Naive thymus-derived CD8-positive, alpha-beta T cell (primary cell): ENCODE measurements at regions not wholly inside any gene's neighbourhood (a gene's known extent, or its start where the extent isn't known, plus 50 kb on each side); places are given as distances from the start of the nearest gene placed in this dataset.

Experiments
- ATAC-seq, 2 donors: fragments of 150-1000 bp; cut with Tn5 transposase in 1 of 2; sonication (Bioruptor Pico), chemical (Tn5 transposase) in 1 of 2; 1 replicate in 1 of 2; 2 replicates in 1 of 2; pipeline ENCODE4 v1.10.0; 2021; ENCODE audit warnings: mild to moderate bottlenecking in 2 of 2, moderate library complexity in 2 of 2
- POLR2A ChIA-PET: fragments of 350-600 bp; sonication (Branson Sonifier 250); formaldehyde crosslinking; loops from one replicate; lab custom pipeline; 2021; ENCODE audit warnings: antibody characterized with exemption; lab: Charles Lee
- DNase-seq, 10 donors: peaks; one replicate each; pipeline versions ENCODE4 v3.0.0 to v3.0.0-alpha.2; 2020 to 2022
- H3K27ac Mint-ChIP-seq, 10 donors: one replicate each; pipeline ENCODE4 v1.8.0; 2020 to 2022; ENCODE audit warnings: mild to moderate bottlenecking in 10 of 10, mixed read lengths in 10 of 10, moderate library complexity in 4 of 10, inconsistent platforms in 1 of 10
- H3K27me3 Mint-ChIP-seq, 5 donors: one replicate each; pipeline ENCODE4 v1.8.0; 2021 to 2022; ENCODE audit warnings: mixed read lengths in 5 of 5
- H3K36me3 Mint-ChIP-seq, 3 donors: one replicate each; pipeline ENCODE4 v1.8.0; 2020 to 2022; ENCODE audit warnings: mixed read lengths in 3 of 3, mild to moderate bottlenecking in 2 of 3, inconsistent platforms in 1 of 3
- H3K4me1 Mint-ChIP-seq, 4 donors: one replicate each; pipeline ENCODE4 v1.8.0; 2021 to 2022; ENCODE audit warnings: mixed read lengths in 4 of 4
- H3K4me3 Mint-ChIP-seq, 10 donors: one replicate each; pipeline ENCODE4 v1.8.0; 2020 to 2022; ENCODE audit warnings: mild to moderate bottlenecking in 10 of 10, mixed read lengths in 10 of 10, moderate library complexity in 6 of 10, inconsistent platforms in 1 of 10
- H3K9me3 Mint-ChIP-seq, 9 donors: one replicate each; pipeline ENCODE4 v1.8.0; 2020 to 2022; ENCODE audit warnings: mixed read lengths in 9 of 9, mild to moderate bottlenecking in 3 of 9, inconsistent platforms in 1 of 9, moderate library complexity in 1 of 9

GRCh38 chr16:81165411-81166097, 69.4 kb upstream of the GCSH start:
- peak in 1 of 10 donors; percentile 64 for DNase-seq
- no peak for ATAC-seq
- POLR2A ChIA-PET = no interaction called here
- H3K27me3 Mint-ChIP-seq = peaks cover 0 to 13% (median 3%) of the 10 kb centered on the region in 5 donors
- no peak overlapping the region for H3K27ac Mint-ChIP-seq
- no peaks in the 10 kb centered on the region for H3K36me3 Mint-ChIP-seq
- no peaks in the 10 kb centered on the region for H3K9me3 Mint-ChIP-seq
- H3K4me3 Mint-ChIP-seq = no peak overlapping the region
- H3K4me1 Mint-ChIP-seq = no peaks in the 10 kb centered on the region

GRCh38 chr16:81164958-81165357, 68.8 kb upstream of the GCSH start:
- H3K36me3 Mint-ChIP-seq = no peaks in the 10 kb centered on the region
- ATAC-seq = no peak
- POLR2A ChIA-PET = no interaction called here
- no peaks in the 10 kb centered on the region for H3K4me1 Mint-ChIP-seq
- H3K27ac Mint-ChIP-seq = no peak overlapping the region
- no peak overlapping the region for H3K4me3 Mint-ChIP-seq
- no peak for DNase-seq
- peaks cover 0 to 13% (median 3%) of the 10 kb centered on the region in 5 donors for H3K27me3 Mint-ChIP-seq
- no peaks in the 10 kb centered on the region for H3K9me3 Mint-ChIP-seq

GRCh38 chr16:81164481-81164880, 68.3 kb upstream of the GCSH start:
- H3K9me3 Mint-ChIP-seq = no peaks in the 10 kb centered on the region
- no peaks in the 10 kb centered on the region for H3K36me3 Mint-ChIP-seq
- no peak overlapping the region for H3K4me3 Mint-ChIP-seq
- no peaks in the 10 kb centered on the region for H3K4me1 Mint-ChIP-seq
- POLR2A ChIA-PET = no interaction called here
- peak overlapping the region in 1 of 10 donors; percentile 60 for H3K27ac Mint-ChIP-seq
- peaks cover 0 to 13% (median 3%) of the 10 kb centered on the region in 5 donors for H3K27me3 Mint-ChIP-seq
- DNase-seq (peak in 1 of 10 donors; percentile 35), ATAC-seq (no peak)

GRCh38 chr16:81163671-81164070, 67.5 kb upstream of the GCSH start:
- no peaks in the 10 kb centered on the region for H3K9me3 Mint-ChIP-seq
- ATAC-seq = no peak
- H3K36me3 Mint-ChIP-seq = no peaks in the 10 kb centered on the region
- POLR2A ChIA-PET = no interaction called here
- H3K27ac Mint-ChIP-seq = no peak overlapping the region
- H3K4me1 Mint-ChIP-seq = no peaks in the 10 kb centered on the region
- peaks cover 0 to 9% (median 3%) of the 10 kb centered on the region in 5 donors for H3K27me3 Mint-ChIP-seq
- no peak overlapping the region for H3K4me3 Mint-ChIP-seq
- no peak for DNase-seq

GRCh38 chr16:81158964-81159363, 62.8 kb upstream of the GCSH start:
- Mint-ChIP-seq H3K27ac (no peak overlapping the region), H3K9me3 (no peaks in the 10 kb centered on the region), H3K27me3 (peaks cover 0 to 5% (median 2%) of the 10 kb centered on the region in 5 donors)

GRCh38 chr16:81155769-81156168, 59.6 kb upstream of the GCSH start:
- ATAC-seq = no peak
- POLR2A ChIA-PET = no interaction called here
- no peak for DNase-seq
- Mint-ChIP-seq H3K9me3 (no peaks in the 10 kb centered on the region), H3K4me3 (no peak overlapping the region), H3K36me3 (no peaks in the 10 kb centered on the region), H3K27ac (no peak overlapping the region), H3K27me3 (peaks cover 0 to 5% (median 2%) of the 10 kb centered on the region in 5 donors), H3K4me1 (no peaks in the 10 kb centered on the region)

More at GRCh38 chr16:81158964-81159363, 62.8 kb upstream of the GCSH start:
- DNase-seq (peak in 1 of 10 donors; percentile 19), ATAC-seq (no peak)
- no peaks in the 10 kb centered on the region for H3K36me3 Mint-ChIP-seq
- POLR2A ChIA-PET = no interaction called here
- H3K4me3 Mint-ChIP-seq = no peak overlapping the region
- H3K4me1 Mint-ChIP-seq = no peaks in the 10 kb centered on the region

GRCh38 chr16:81151648-81152310, 55.6 kb upstream of the GCSH start:
- ATAC-seq = no peak
- POLR2A ChIA-PET = no interaction called here
- H3K9me3 Mint-ChIP-seq = no peaks in the 10 kb centered on the region
- H3K36me3 Mint-ChIP-seq = no peaks in the 10 kb centered on the region
- no peak overlapping the region for H3K4me3 Mint-ChIP-seq
- H3K27me3 Mint-ChIP-seq = peaks cover 0 to 18% (median 6%) of the 10 kb centered on the region in 5 donors
- H3K4me1 Mint-ChIP-seq = no peaks in the 10 kb centered on the region
- no peak for DNase-seq
- no peak overlapping the region for H3K27ac Mint-ChIP-seq

- H3K36me3 Mint-ChIP-seq = no peaks in the 10 kb centered on the region
- no peak overlapping the region for H3K27ac Mint-ChIP-seq
- ATAC-seq = no peak
- H3K27me3 Mint-ChIP-seq = peaks cover 3 to 30% (median 12%) of the 10 kb centered on the region in 5 donors
- DNase-seq = no peak
- no peak overlapping the region for H3K4me3 Mint-ChIP-seq
- H3K4me1 Mint-ChIP-seq = no peaks in the 10 kb centered on the region
- no peaks in the 10 kb centered on the region for H3K9me3 Mint-ChIP-seq
- POLR2A ChIA-PET = no interaction called here
Measured at GRCh38 chr16:81149614-81150013, 53.4 kb upstream of the GCSH start.

- Mint-ChIP-seq H3K9me3 (no peaks in the 10 kb centered on the region), H3K4me3 (no peak overlapping the region), H3K36me3 (no peaks in the 10 kb centered on the region), H3K4me1 (no peaks in the 10 kb centered on the region), H3K27me3 (peaks cover 4 to 43% (median 14%) of the 10 kb centered on the region in 5 donors), H3K27ac (no peak overlapping the region)
- no peak for ATAC-seq
- POLR2A ChIA-PET = no interaction called here
- DNase-seq = no peak
Measured at GRCh38 chr16:81148277-81148676, 52.1 kb upstream of the GCSH start.
